Stimulated activated naive CD8-positive, alpha-beta T cell treated with anti-CD3 and anti-CD28 coated beads, Interleukin-15, Interleukin-2, amounts not matched to agents 100 ng/mL and 50 ng/mL, for 24 hours (primary cell): ENCODE measurements at regions not wholly inside any gene's neighbourhood (a gene's known extent, or its start where the extent isn't known, plus 50 kb on each side); places are given as distances from the start of the nearest gene placed in this dataset.

Experiments used
- H3K27ac Mint-ChIP-seq: one replicate; pipeline ENCODE4 v1.8.0; 2021; ENCODE audit warnings: mild to moderate bottlenecking, mixed read lengths
- H3K27me3 Mint-ChIP-seq: one replicate; pipeline ENCODE4 v1.8.0; 2021; ENCODE audit warnings: mixed read lengths
- H3K36me3 Mint-ChIP-seq: one replicate; pipeline ENCODE4 v1.8.0; 2021; ENCODE audit warnings: low read depth, mixed read lengths
- H3K4me1 Mint-ChIP-seq: one replicate; pipeline ENCODE4 v1.8.0; 2021; ENCODE audit warnings: low read depth, mixed read lengths
- H3K4me3 Mint-ChIP-seq: one replicate; pipeline ENCODE4 v1.8.0; 2021; ENCODE audit warnings: mild to moderate bottlenecking, mixed read lengths
- H3K9me3 Mint-ChIP-seq: one replicate; pipeline ENCODE4 v1.8.0; 2021; ENCODE audit warnings: mixed read lengths

DNA sequence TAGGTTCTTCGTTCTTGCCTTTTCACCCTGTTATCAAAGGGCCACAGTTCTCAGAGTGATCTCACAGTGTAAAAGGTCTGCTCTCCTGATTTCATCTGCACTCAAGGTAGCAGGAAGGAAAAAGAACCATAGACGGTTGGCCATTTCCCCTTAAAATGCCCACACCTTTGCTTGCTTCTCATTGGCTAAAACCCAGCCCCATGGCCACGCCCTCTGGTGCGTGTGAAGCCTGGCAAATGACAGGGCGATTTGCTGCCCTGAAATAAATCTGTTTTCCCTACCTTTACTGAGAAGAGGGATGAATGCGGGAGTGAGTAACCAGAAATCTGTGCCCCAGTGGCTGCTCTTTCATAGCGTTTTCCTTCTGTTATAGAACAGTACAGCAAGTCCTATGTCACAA is 269.3 kb downstream of the POU4F1 start:
- no peak overlapping the region for H3K27ac Mint-ChIP-seq

DNA sequence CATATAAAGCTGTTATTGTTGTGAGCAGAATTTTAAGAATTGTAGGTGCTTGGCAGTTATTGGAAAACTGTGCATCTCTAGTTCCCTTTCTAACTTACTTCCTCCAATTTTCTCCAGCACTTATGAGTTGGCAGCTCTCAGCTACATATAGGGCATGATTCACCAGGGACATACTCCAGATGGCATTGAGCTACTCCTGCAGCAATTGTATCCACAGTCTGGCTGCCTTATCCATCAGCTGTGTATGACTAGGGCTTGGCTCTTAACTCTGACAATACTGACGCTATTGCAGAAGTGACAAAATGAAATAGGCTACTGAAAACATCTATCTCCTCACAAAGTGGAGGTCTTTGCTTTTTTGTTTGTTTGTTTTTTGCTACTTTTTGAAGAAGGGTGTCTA is 276.7 kb downstream of the POU4F1 start:
- Mint-ChIP-seq H3K27me3 (no peaks in the 10 kb centered on the region), H3K9me3 (no peaks in the 10 kb centered on the region), H3K4me3 (no peak overlapping the region), H3K36me3 (no peaks in the 10 kb centered on the region), H3K27ac (no peak overlapping the region), H3K4me1 (no peaks in the 10 kb centered on the region)

More for the DNA sequence above, 269.3 kb downstream of the POU4F1 start:
- H3K9me3 Mint-ChIP-seq: no peaks in the 10 kb centered on the region
- no peaks in the 10 kb centered on the region for H3K36me3 Mint-ChIP-seq
- H3K27me3 Mint-ChIP-seq: no peaks in the 10 kb centered on the region
- no peaks in the 10 kb centered on the region for H3K4me1 Mint-ChIP-seq
- H3K4me3 Mint-ChIP-seq: no peak overlapping the region

GRCh38 chr13:78325585-78325984 is 277.8 kb downstream of the POU4F1 start:
- no peaks in the 10 kb centered on the region for H3K9me3 Mint-ChIP-seq
- no peak overlapping the region for H3K4me3 Mint-ChIP-seq

DNA sequence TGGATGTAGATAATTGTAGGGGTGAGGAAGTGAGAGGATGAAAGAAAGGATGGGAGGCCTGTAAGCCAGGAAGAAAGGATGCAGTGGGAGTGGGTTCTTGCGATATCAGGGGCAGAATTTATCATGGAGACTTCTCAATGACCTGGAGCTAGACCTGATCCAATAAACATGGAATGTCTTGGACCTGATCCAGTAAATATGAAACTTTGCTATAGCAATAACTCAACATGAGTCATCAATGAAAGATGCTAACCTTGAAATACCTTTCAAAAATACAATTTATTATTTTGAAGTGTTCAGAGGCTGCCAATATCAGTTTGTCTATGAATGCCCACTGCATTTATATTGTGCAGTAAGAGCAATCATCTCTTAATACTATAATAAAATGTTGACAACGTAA is 279.5 kb downstream of the POU4F1 start:
- Mint-ChIP-seq H3K27me3 (no peaks in the 10 kb centered on the region), H3K4me1 (no peaks in the 10 kb centered on the region), H3K36me3 (no peaks in the 10 kb centered on the region), H3K4me3 (no peak overlapping the region), H3K9me3 (no peaks in the 10 kb centered on the region), H3K27ac (no peak overlapping the region)

More at GRCh38 chr13:78325585-78325984, 277.8 kb downstream of the POU4F1 start:
- no peaks in the 10 kb centered on the region for H3K4me1 Mint-ChIP-seq
- H3K36me3 Mint-ChIP-seq: no peaks in the 10 kb centered on the region
- H3K27me3 Mint-ChIP-seq: no peaks in the 10 kb centered on the region
- H3K27ac Mint-ChIP-seq: no peak overlapping the region

GRCh38 chr13:78323040-78323439 is 280.3 kb downstream of the POU4F1 start:
- Mint-ChIP-seq H3K27ac (no peak overlapping the region), H3K4me1 (no peaks in the 10 kb centered on the region), H3K9me3 (no peaks in the 10 kb centered on the region), H3K27me3 (no peaks in the 10 kb centered on the region), H3K4me3 (no peak overlapping the region), H3K36me3 (no peaks in the 10 kb centered on the region)

- no peaks in the 10 kb centered on the region for H3K9me3 Mint-ChIP-seq
- H3K4me1 Mint-ChIP-seq: no peaks in the 10 kb centered on the region
- no peak overlapping the region for H3K4me3 Mint-ChIP-seq
- H3K36me3 Mint-ChIP-seq: no peaks in the 10 kb centered on the region
- H3K27ac Mint-ChIP-seq: no peak overlapping the region
- H3K27me3 Mint-ChIP-seq: no peaks in the 10 kb centered on the region
Observed at GRCh38 chr13:78319101-78319627, 284.2 kb downstream of the POU4F1 start.

DNA sequence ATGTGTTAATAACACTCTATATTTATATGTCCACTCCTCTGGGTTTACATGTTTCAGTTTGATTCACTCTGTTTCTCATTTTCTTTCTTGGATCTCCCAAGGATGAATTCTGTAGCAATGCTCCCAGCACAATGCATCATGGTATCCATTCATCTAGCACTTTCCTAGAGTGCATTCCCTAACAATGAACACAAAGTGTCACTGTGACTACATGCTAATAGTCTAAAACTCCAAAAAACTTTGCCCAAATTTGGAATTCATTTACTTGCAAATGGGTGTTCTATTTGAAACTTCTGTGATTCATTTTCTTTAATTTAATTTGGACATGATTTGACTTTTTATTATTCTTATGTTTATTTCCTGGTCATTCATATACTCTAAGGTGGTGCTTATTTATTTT is 286.3 kb downstream of the POU4F1 start:
- Mint-ChIP-seq H3K9me3 (no peaks in the 10 kb centered on the region), H3K36me3 (no peaks in the 10 kb centered on the region), H3K27ac (no peak overlapping the region), H3K27me3 (no peaks in the 10 kb centered on the region), H3K4me3 (no peak overlapping the region), H3K4me1 (no peaks in the 10 kb centered on the region)

- peaks cover 3% of the 10 kb centered on the region for H3K27me3 Mint-ChIP-seq
- H3K36me3 Mint-ChIP-seq: no peaks in the 10 kb centered on the region
- H3K4me1 Mint-ChIP-seq: no peaks in the 10 kb centered on the region
- H3K27ac Mint-ChIP-seq: no peak overlapping the region
- H3K4me3 Mint-ChIP-seq: no peak overlapping the region
- no peaks in the 10 kb centered on the region for H3K9me3 Mint-ChIP-seq
Observed at GRCh38 chr13:78309497-78310180, 293.7 kb downstream of the POU4F1 start.

- peaks cover 3% of the 10 kb centered on the region for H3K27me3 Mint-ChIP-seq
- no peaks in the 10 kb centered on the region for H3K9me3 Mint-ChIP-seq
- H3K4me1 Mint-ChIP-seq: no peaks in the 10 kb centered on the region
Observed at GRCh38 chr13:78306519-78307206, 296.7 kb downstream of the POU4F1 start.

DNA sequence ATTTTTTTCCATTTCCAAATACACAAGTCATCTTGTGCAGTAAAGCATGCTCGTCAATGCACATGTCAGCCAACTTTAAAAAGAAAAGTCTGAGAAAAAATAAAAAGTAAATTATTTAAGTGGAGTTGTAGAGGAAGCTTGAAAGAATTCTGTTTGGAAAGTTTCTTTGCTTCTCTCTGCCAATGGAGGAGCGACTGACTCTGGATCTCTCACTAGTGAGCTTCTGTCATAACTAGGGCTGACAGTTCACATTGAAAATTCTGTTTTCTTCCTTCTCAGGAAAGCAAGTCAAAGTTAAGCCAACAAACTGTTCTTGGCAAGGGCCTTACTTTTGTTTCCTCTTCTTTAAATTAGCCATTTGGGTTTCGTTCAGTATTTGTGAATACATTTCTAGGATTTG is 298.2 kb downstream of the POU4F1 start:
- Mint-ChIP-seq H3K27me3 (peaks cover 7% of the 10 kb centered on the region), H3K4me3 (no peak overlapping the region), H3K36me3 (no peaks in the 10 kb centered on the region), H3K9me3 (no peaks in the 10 kb centered on the region), H3K27ac (no peak overlapping the region), H3K4me1 (no peaks in the 10 kb centered on the region)

More at GRCh38 chr13:78306519-78307206, 296.7 kb downstream of the POU4F1 start:
- Mint-ChIP-seq H3K27ac (no peak overlapping the region), H3K4me3 (no peak overlapping the region), H3K36me3 (no peaks in the 10 kb centered on the region)

GRCh38 chr13:78299832-78300623 is 303.3 kb downstream of the POU4F1 start:
- Mint-ChIP-seq H3K36me3 (no peaks in the 10 kb centered on the region), H3K27me3 (peaks cover 4% of the 10 kb centered on the region), H3K4me1 (no peaks in the 10 kb centered on the region), H3K27ac (no peak overlapping the region), H3K4me3 (no peak overlapping the region), H3K9me3 (no peaks in the 10 kb centered on the region)

DNA sequence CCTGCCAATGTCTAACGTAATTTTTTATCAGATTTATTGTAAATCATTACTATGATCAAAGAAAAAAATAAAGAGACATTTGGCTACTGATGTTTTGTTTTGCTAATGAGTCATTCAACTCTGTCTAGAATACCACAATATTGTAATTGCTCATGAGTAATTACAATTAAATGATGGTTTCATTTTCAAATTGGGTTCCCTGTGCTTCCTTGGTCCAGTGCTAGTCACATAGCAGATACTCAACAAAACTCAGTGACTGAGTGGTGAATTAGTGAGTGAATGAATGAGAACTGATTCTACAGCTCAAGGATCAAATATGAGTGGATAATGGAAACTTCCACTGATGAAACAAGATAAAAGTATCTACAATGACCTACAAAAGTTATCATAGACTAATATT is 304.7 kb downstream of the POU4F1 start:
- Mint-ChIP-seq H3K4me1 (no peaks in the 10 kb centered on the region), H3K27me3 (peaks cover 4% of the 10 kb centered on the region), H3K36me3 (no peaks in the 10 kb centered on the region), H3K27ac (no peak overlapping the region), H3K4me3 (no peak overlapping the region), H3K9me3 (no peaks in the 10 kb centered on the region)

- no peaks in the 10 kb centered on the region for H3K4me1 Mint-ChIP-seq
- H3K9me3 Mint-ChIP-seq: peaks cover 24% of the 10 kb centered on the region
- H3K36me3 Mint-ChIP-seq: no peaks in the 10 kb centered on the region
- no peak overlapping the region for H3K27ac Mint-ChIP-seq
- no peak overlapping the region for H3K4me3 Mint-ChIP-seq
- no peaks in the 10 kb centered on the region for H3K27me3 Mint-ChIP-seq
Observed at GRCh38 chr13:78286748-78287147, 316.6 kb downstream of the POU4F1 start.

- H3K4me1 Mint-ChIP-seq: no peaks in the 10 kb centered on the region
- H3K27ac Mint-ChIP-seq: no peak overlapping the region
- no peaks in the 10 kb centered on the region for H3K36me3 Mint-ChIP-seq
- H3K9me3 Mint-ChIP-seq: peaks cover 6% of the 10 kb centered on the region
- H3K27me3 Mint-ChIP-seq: no peaks in the 10 kb centered on the region
- H3K4me3 Mint-ChIP-seq: no peak overlapping the region
Observed at GRCh38 chr13:78265098-78265497, 338.3 kb downstream of the POU4F1 start.

GRCh38 chr13:78258304-78258703 is 339.7 kb upstream of the EDNRB start:
- Mint-ChIP-seq H3K9me3 (peaks cover 6% of the 10 kb centered on the region), H3K4me3 (no peak overlapping the region), H3K27ac (no peak overlapping the region), H3K36me3 (no peaks in the 10 kb centered on the region), H3K4me1 (no peaks in the 10 kb centered on the region), H3K27me3 (no peaks in the 10 kb centered on the region)
